Fibroblast of pulmonary artery (primary cell): ENCODE measurements at regions not wholly inside any gene's neighbourhood (a gene's known extent, or its start where the extent isn't known, plus 50 kb on each side); places are given as distances from the start of the nearest gene placed in this dataset.
"Not testable (repeated sequence)": the region's sequence is repeated elsewhere in the genome, so short reads cannot be mapped to it uniquely, and the experiment has no call there.

Experiments
- DNase-seq: peaks from one replicate; pipeline ENCODE4 v3.0.0-alpha.2; 2010; ENCODE audit warnings: low read depth
- H3K4me3 ChIP-seq: replicated peaks from 2 replicates; pipeline ENCODE4 v1.5.1; 2011; ENCODE audit warnings: low read depth, mild to moderate bottlenecking, control low read depth, low read length, moderate library complexity
- TF ChIP-seq, protein P1 (sequence below): IDR thresholded peaks from 2 replicates; pipeline ENCODE4 v1.5.1; 2011; ENCODE audit warnings: mild to moderate bottlenecking, control low read depth, low read length, inconsistent platforms; ENCODE audit errors: missing control alignments

DNA sequence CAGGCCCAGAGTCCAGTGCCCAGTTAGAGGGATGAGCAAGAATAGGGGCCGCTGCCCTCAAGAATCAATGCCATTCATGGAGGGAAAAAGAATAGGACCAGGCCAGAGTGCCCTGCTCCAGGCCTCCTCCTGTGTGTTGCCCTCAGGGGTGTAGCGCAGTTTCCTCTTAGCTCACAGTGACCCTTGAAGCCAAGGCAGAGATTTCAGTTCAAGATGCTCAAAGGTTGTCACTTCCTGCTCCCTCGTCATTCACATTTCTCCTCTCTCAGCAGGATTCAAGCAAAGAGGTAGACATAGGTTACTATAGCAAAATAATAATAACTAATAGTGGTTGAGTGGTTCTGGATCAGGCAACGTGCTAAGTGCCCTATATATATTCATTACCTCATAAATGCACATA lies 55.1 kb upstream of the PELI2 start:
- H3K4me3 ChIP-seq: no peak overlapping the region
- TF ChIP-seq, protein P1, sequence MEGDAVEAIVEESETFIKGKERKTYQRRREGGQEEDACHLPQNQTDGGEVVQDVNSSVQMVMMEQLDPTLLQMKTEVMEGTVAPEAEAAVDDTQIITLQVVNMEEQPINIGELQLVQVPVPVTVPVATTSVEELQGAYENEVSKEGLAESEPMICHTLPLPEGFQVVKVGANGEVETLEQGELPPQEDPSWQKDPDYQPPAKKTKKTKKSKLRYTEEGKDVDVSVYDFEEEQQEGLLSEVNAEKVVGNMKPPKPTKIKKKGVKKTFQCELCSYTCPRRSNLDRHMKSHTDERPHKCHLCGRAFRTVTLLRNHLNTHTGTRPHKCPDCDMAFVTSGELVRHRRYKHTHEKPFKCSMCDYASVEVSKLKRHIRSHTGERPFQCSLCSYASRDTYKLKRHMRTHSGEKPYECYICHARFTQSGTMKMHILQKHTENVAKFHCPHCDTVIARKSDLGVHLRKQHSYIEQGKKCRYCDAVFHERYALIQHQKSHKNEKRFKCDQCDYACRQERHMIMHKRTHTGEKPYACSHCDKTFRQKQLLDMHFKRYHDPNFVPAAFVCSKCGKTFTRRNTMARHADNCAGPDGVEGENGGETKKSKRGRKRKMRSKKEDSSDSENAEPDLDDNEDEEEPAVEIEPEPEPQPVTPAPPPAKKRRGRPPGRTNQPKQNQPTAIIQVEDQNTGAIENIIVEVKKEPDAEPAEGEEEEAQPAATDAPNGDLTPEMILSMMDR: no peak
- DNase-seq: no peak

DNA sequence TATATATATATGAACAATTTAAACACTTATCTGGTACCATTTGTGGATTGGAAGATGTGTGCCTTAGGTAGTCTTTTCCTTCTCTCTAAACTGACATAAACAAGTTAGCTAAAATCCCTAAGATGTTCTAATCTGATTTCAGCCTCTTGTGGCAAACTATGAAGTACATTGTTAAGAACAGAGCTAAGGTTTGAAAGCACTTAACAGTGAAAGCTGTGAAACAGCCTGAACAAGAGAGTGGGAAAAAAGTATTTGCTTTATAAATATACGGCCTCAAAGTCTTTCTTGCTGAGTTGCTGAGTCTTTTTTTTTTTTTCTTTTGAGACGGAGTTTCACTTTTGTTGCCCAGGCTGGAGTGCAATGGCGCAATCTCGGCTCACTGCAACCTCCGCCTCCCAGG lies 53.7 kb upstream of the PELI2 start:
- H3K4me3 ChIP-seq: no peak overlapping the region
- no peak for DNase-seq
- TF ChIP-seq, protein P1: no peak

DNA sequence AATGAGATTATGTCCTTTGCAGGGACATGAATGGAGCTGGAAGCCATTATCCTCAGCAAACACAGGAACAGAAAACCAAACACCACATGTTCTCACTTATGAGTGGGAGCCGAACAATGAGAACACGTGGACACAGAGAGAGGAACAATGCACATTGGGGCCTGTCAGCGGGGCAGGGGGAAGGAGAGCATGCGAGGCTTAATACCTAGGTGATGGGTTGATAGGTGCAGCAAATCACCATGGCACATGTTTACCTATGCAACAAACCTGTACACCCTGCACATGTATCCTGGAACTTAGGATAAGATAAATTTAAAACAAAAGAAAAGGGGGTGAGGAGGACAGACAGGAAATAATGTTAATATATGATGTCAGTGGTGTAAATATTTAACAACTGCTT lies 53.0 kb upstream of the PELI2 start:
- not testable (repeated sequence) for H3K4me3 ChIP-seq, DNase-seq

DNA sequence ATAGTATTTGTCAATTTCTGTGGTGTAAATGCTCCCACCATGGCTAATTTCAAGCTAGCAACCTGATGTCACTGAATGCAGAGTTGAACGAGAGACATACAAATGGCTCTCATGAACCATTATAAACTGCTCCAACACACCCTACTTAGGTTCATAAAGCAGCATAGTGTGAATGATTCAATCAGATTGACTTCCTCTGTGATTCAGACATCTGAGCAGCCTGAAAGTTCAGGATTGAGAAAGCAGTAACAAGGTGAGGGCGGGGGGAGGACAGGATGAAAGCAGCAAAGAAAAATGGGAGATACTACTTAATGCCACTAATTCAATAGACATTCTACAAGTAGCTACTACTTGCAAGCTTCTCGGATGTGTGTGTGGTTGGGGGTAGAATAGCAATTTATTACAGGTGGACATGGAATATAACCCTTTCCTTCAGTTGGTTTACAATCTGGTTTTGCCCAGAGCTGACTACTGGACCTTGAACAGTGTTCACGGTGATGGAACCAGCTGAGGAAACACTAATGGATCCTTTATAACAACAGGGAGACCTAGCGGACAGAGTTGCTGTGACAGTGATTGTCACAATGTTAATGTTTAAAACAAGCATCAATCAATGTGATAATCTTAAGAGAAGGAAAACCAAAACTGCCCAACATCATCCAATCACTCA lies 52.5 kb upstream of the PELI2 start:
- DNase-seq: no peak

More for the DNA sequence above, 52.5 kb upstream of the PELI2 start:
- TF ChIP-seq, protein P1: no peak
- no peak overlapping the region for H3K4me3 ChIP-seq
